NCI-H446 treated with DMSO at 0.1 percent for 48 hours (cell line): ENCODE measurements at regions not wholly inside any gene's neighbourhood (a gene's known extent, or its start where the extent isn't known, plus 50 kb on each side); places are given as distances from the start of the nearest gene placed in this dataset.

Experiments used
- DNase-seq: peaks from one replicate; lab custom pipeline; 2025; lab: John Stamatoyannopoulos, UW

- DNase-seq: no peak
Observed at GRCh38 chr18:1559563-1559962, 654.9 kb downstream of the ADCYAP1 start.

- no peak for DNase-seq
Observed at GRCh38 chr18:1564793-1565192, 660.1 kb downstream of the ADCYAP1 start.

- DNase-seq: no peak
Observed at GRCh38 chr18:1571206-1571605, 666.5 kb downstream of the ADCYAP1 start.

GRCh38 chr18:1573732-1574131 is 669.1 kb downstream of the ADCYAP1 start:
- no peak for DNase-seq

GRCh38 chr18:1575084-1575483 is 670.4 kb downstream of the ADCYAP1 start:
- DNase-seq: no peak

- DNase-seq: no peak
Observed at GRCh38 chr18:1578505-1578904, 673.8 kb downstream of the ADCYAP1 start.

GRCh38 chr18:1581581-1581980 is 676.9 kb downstream of the ADCYAP1 start:
- DNase-seq: no peak

- DNase-seq: peak; percentile 20
Observed at GRCh38 chr18:1585881-1586488, 681.3 kb downstream of the ADCYAP1 start.

GRCh38 chr18:1593091-1593490 is 688.4 kb downstream of the ADCYAP1 start:
- DNase-seq: no peak

- no peak for DNase-seq
Observed at GRCh38 chr18:1595195-1595594, 690.5 kb downstream of the ADCYAP1 start.

GRCh38 chr18:1599196-1599595 is 694.5 kb downstream of the ADCYAP1 start:
- no peak for DNase-seq

- no peak for DNase-seq
Observed at GRCh38 chr18:1604751-1605150, 700.1 kb downstream of the ADCYAP1 start.

GRCh38 chr18:1618364-1618763 is 713.7 kb downstream of the ADCYAP1 start:
- DNase-seq: no peak

GRCh38 chr18:1619507-1619906 is 714.8 kb downstream of the ADCYAP1 start:
- no peak for DNase-seq

GRCh38 chr18:1624612-1625011 is 719.9 kb downstream of the ADCYAP1 start:
- no peak for DNase-seq

- no peak for DNase-seq
Observed at GRCh38 chr18:1627494-1627893, 722.8 kb downstream of the ADCYAP1 start.

- no peak for DNase-seq
Observed at GRCh38 chr18:1648712-1649111, 744.0 kb downstream of the ADCYAP1 start.

- DNase-seq: no peak
Observed at GRCh38 chr18:1652018-1652417, 747.3 kb downstream of the ADCYAP1 start.

GRCh38 chr18:1653873-1654272 is 749.2 kb downstream of the ADCYAP1 start:
- no peak for DNase-seq

GRCh38 chr18:1657876-1658275 is 753.2 kb downstream of the ADCYAP1 start:
- no peak for DNase-seq

- DNase-seq: no peak
Observed at GRCh38 chr18:1658908-1659566, 754.4 kb downstream of the ADCYAP1 start.

GRCh38 chr18:1663879-1664705 is 759.4 kb downstream of the ADCYAP1 start:
- no peak for DNase-seq

GRCh38 chr18:1665079-1665478 is 760.4 kb downstream of the ADCYAP1 start:
- DNase-seq: no peak
